Prostate gland (tissue), 2 donors: ENCODE measurements at regions not wholly inside any gene's neighbourhood (a gene's known extent, or its start where the extent isn't known, plus 50 kb on each side); places are given as distances from the start of the nearest gene placed in this dataset.

ENCODE experiments used
- CTCF ChIP-seq, 4 experiments: fragments of 200-600 bp in 2 of 4; fragments of 450-650 bp in 2 of 4; sonication (generic) in 2 of 4; IDR thresholded peaks; 1 replicate in 3 of 4; 2 replicates in 1 of 4; pipeline ENCODE4 v1.5.1; 2016 to 2019; ENCODE audit warnings: antibody characterized with exemption in 4 of 4, mild to moderate bottlenecking in 2 of 4, moderate library complexity in 2 of 4
- POLR2A ChIP-seq: fragments of 450-650 bp; IDR thresholded peaks from one replicate; pipeline ENCODE4 v1.6.1; 2016; ENCODE audit warnings: antibody characterized with exemption, mild to moderate bottlenecking
- POLR2AphosphoS5 ChIP-seq: sonication (generic); formaldehyde crosslinking; IDR thresholded peaks from one replicate; pipeline ENCODE4 v1.6.1; 2017; ENCODE audit warnings: antibody characterized with exemption

GRCh38 chr18:44558767-44559166, 121.9 kb upstream of the SETBP1 start:
- TF ChIP-seq CTCF (IDR thresholded peaks at IDR 0.05) (no peak), POLR2A (no peak), POLR2AphosphoS5 (no peak)
